SU-DHL-6 (cell line): ENCODE measurements at regions not wholly inside any gene's neighbourhood (a gene's known extent, or its start where the extent isn't known, plus 50 kb on each side); places are given as distances from the start of the nearest gene placed in this dataset.

Source experiments
- H2AFZ ChIP-seq: fragments of 200-600 bp; sonication (generic); 2 replicates; pipeline ENCODE4 v1.6.1; 2014; ENCODE audit warnings: low read depth, mild to moderate bottlenecking, moderate library complexity, mixed read lengths, antibody characterized with exemption, low read length; ENCODE audit not compliant: severe bottlenecking
- H3F3A ChIP-seq: fragments of 200-600 bp; shearing (Covaris generic); 2 replicates; pipeline ENCODE4 v1.6.0; 2016; ENCODE audit warnings: antibody characterized with exemption, mild to moderate bottlenecking; ENCODE audit not compliant: insufficient read depth
- H3K27ac ChIP-seq: fragments of 200-600 bp; sonication (generic); 2 replicates; pipeline ENCODE4 v1.5.1; 2016; ENCODE audit warnings: low read depth, mild to moderate bottlenecking, low read length, moderate library complexity, mixed read lengths
- H3K27me3 ChIP-seq: fragments of 200-600 bp; sonication (generic), shearing (Covaris generic); 2 replicates; pipeline ENCODE4 v1.6.0; 2014; ENCODE audit warnings: mild to moderate bottlenecking, low read length
- H3K36me3 ChIP-seq: fragments of 200-600 bp; sonication (generic); 2 replicates; pipeline ENCODE4 v1.6.1; 2014; ENCODE audit warnings: mild to moderate bottlenecking, low read length, mixed read lengths
- H3K4me2 ChIP-seq: fragments of 300-600, 200-600 bp; shearing (Covaris generic), sonication (generic); 2 replicates; pipeline ENCODE4 v1.6.0; 2014; ENCODE audit warnings: low read length, low read depth, mild to moderate bottlenecking; ENCODE audit not compliant: poor library complexity, severe bottlenecking
- H3K4me3 ChIP-seq: fragments of 200-600 bp; sonication (generic); 2 replicates; pipeline ENCODE4 v1.5.1; 2014; ENCODE audit warnings: antibody characterized with exemption, low read length, mild to moderate bottlenecking, mixed read lengths; ENCODE audit not compliant: insufficient read depth, poor library complexity, severe bottlenecking
- H3K79me2 ChIP-seq: fragments of 200-600 bp; sonication (generic); 2 replicates; pipeline ENCODE4 v1.6.1; 2014; ENCODE audit warnings: mild to moderate bottlenecking, low read length, moderate library complexity; ENCODE audit not compliant: insufficient read depth
- H3K9ac ChIP-seq: fragments of 200-600 bp; sonication (generic); 2 replicates; pipeline ENCODE4 v1.7.0; 2014; ENCODE audit warnings: mild to moderate bottlenecking, low read length
- H3K9me2 ChIP-seq: fragments of 200-600 bp; sonication (generic); replicated peaks from 2 replicates; pipeline ENCODE4 v1.6.1; 2014; ENCODE audit warnings: low read length; ENCODE audit not compliant: insufficient read depth
- H3K9me3 ChIP-seq: fragments of 200-600 bp; sonication (generic); 2 replicates; pipeline ENCODE4 v1.6.1; 2014; ENCODE audit warnings: low read length, mixed read lengths; ENCODE audit not compliant: insufficient read depth
- H4K20me1 ChIP-seq: fragments of 200-600 bp; sonication (generic); 2 replicates; pipeline ENCODE4 v1.6.1; 2014; ENCODE audit warnings: low read depth, mild to moderate bottlenecking, antibody characterized with exemption, low read length, moderate library complexity, mixed read lengths
- CTCF ChIP-seq: fragments of 200-600 bp; sonication (generic); IDR thresholded peaks from one replicate; pipeline ENCODE4 v1.5.1; 2017; ENCODE audit warnings: antibody characterized with exemption, mild to moderate bottlenecking, low read length, moderate library complexity; ENCODE audit not compliant: insufficient read depth, poor library complexity, severe bottlenecking
- EZH2phosphoT487 ChIP-seq: fragments of 200-600 bp; sonication (generic), shearing (Covaris generic); conservative IDR thresholded peaks from 2 replicates; pipeline ENCODE4 v1.6.1; 2018; ENCODE audit warnings: mild to moderate bottlenecking, antibody characterized with exemption, low read length, moderate library complexity, mixed read lengths

GRCh38 chr2:196384729-196385128, 213.4 kb upstream of the STK17B start:
- H3K36me3 ChIP-seq, result no peaks in the 10 kb centered on the region
- TF ChIP-seq EZH2phosphoT487 (no peak), CTCF (no peak)
- no peaks in the 10 kb centered on the region for H4K20me1 ChIP-seq
- no peak overlapping the region for H3K4me3 ChIP-seq
- no peaks in the 10 kb centered on the region for H3F3A ChIP-seq
- no peak overlapping the region for H3K4me2 ChIP-seq
- no peak overlapping the region for H3K27ac ChIP-seq
- H3K9ac ChIP-seq, result no peak overlapping the region
- H3K9me2 ChIP-seq, result no peaks in the 10 kb centered on the region
- H3K27me3 ChIP-seq, result no peaks in the 10 kb centered on the region
- no peak overlapping the region for H2AFZ ChIP-seq
- no peaks in the 10 kb centered on the region for H3K79me2 ChIP-seq
- H3K9me3 ChIP-seq, result no peaks in the 10 kb centered on the region

GRCh38 chr2:196389670-196390069, 218.3 kb upstream of the STK17B start:
- no peak overlapping the region for H3K27ac ChIP-seq
- H3K9me2 ChIP-seq, result no peaks in the 10 kb centered on the region
- no peak overlapping the region for H3K9ac ChIP-seq
- H3K9me3 ChIP-seq, result no peaks in the 10 kb centered on the region
- H3K4me2 ChIP-seq, result no peak overlapping the region
- H3K79me2 ChIP-seq, result no peaks in the 10 kb centered on the region
- H3K27me3 ChIP-seq, result 0 out of 2 replicates have a peak, but pooled peaks cover 2% of the 10 kb centered on the region
- no peaks in the 10 kb centered on the region for H4K20me1 ChIP-seq
- no peaks in the 10 kb centered on the region for H3F3A ChIP-seq
- H2AFZ ChIP-seq, result no peak overlapping the region
- H3K4me3 ChIP-seq, result no peak overlapping the region
- no peaks in the 10 kb centered on the region for H3K36me3 ChIP-seq
- TF ChIP-seq EZH2phosphoT487 (no peak), CTCF (no peak)

- no peak for TF ChIP-seq CTCF
- no peak for TF ChIP-seq EZH2phosphoT487
Measured at GRCh38 chr2:196390243-196391148, 219.1 kb upstream of the STK17B start.

More at GRCh38 chr2:196390243-196391148, 219.1 kb upstream of the STK17B start:
- H3K27ac ChIP-seq, result no peak overlapping the region
- H3K79me2 ChIP-seq, result no peaks in the 10 kb centered on the region
- no peak overlapping the region for H3K9ac ChIP-seq
- H3K27me3 ChIP-seq, result 0 out of 2 replicates have a peak, but pooled peaks cover 2% of the 10 kb centered on the region
- H3K9me3 ChIP-seq, result no peaks in the 10 kb centered on the region
- H3K4me3 ChIP-seq, result no peak overlapping the region
- H2AFZ ChIP-seq, result no peak overlapping the region
- H3K4me2 ChIP-seq, result no peak overlapping the region
- H3K36me3 ChIP-seq, result no peaks in the 10 kb centered on the region
- H4K20me1 ChIP-seq, result no peaks in the 10 kb centered on the region
- H3K9me2 ChIP-seq, result no peaks in the 10 kb centered on the region
- H3F3A ChIP-seq, result no peaks in the 10 kb centered on the region
